A204.1 (cell line): ENCODE measurements at regions not wholly inside any gene's neighbourhood (a gene's known extent, or its start where the extent isn't known, plus 50 kb on each side); places are given as distances from the start of the nearest gene placed in this dataset.
"Not testable (repeated sequence)": the region's sequence is repeated elsewhere in the genome, so short reads cannot be mapped to it uniquely, and the experiment has no call there.

Experiments used
- FAIRE-seq: peaks from 2 replicates; lab custom pipeline; 2012; peaks lifted over from hg19 to GRCh38; lab: Jason Lieb, UNC

- no peak for FAIRE-seq
Measured at GRCh38 chr14:55899531-55899930, 218.7 kb upstream of the PELI2 start.

- FAIRE-seq: no peak
Measured at GRCh38 chr14:55900749-55901148, 217.5 kb upstream of the PELI2 start.

- FAIRE-seq: no peak
Measured at GRCh38 chr14:55901291-55901690, 216.9 kb upstream of the PELI2 start.

GRCh38 chr14:55902241-55902640, 216.0 kb upstream of the PELI2 start:
- no peak for FAIRE-seq

GRCh38 chr14:55904086-55904485, 214.1 kb upstream of the PELI2 start:
- FAIRE-seq: no peak

- FAIRE-seq: no peak
Measured at GRCh38 chr14:55908106-55908505, 210.1 kb upstream of the PELI2 start.

- FAIRE-seq: no peak
Measured at GRCh38 chr14:55909879-55910278, 208.3 kb upstream of the PELI2 start.

GRCh38 chr14:55910601-55911243, 207.5 kb upstream of the PELI2 start:
- FAIRE-seq: no peak

- no peak for FAIRE-seq
Measured at GRCh38 chr14:55911776-55912175, 206.4 kb upstream of the PELI2 start.

GRCh38 chr14:55912344-55912743, 205.9 kb upstream of the PELI2 start:
- FAIRE-seq: no peak

GRCh38 chr14:55913324-55914025, 204.7 kb upstream of the PELI2 start:
- FAIRE-seq: no peak

- FAIRE-seq: no peak
Measured at GRCh38 chr14:55914771-55915170, 203.4 kb upstream of the PELI2 start.

- FAIRE-seq: no peak
Measured at GRCh38 chr14:55915456-55915855, 202.8 kb upstream of the PELI2 start.

- FAIRE-seq: not testable (repeated sequence)
Measured at GRCh38 chr14:55919800-55920199, 198.4 kb upstream of the PELI2 start.

- no peak for FAIRE-seq
Measured at GRCh38 chr14:55921511-55921910, 196.7 kb upstream of the PELI2 start.

GRCh38 chr14:55926007-55926406, 192.2 kb upstream of the PELI2 start:
- no peak for FAIRE-seq

- FAIRE-seq: no peak
Measured at GRCh38 chr14:55927028-55927427, 191.2 kb upstream of the PELI2 start.

- FAIRE-seq: no peak
Measured at GRCh38 chr14:55928276-55928675, 189.9 kb upstream of the PELI2 start.

- no peak for FAIRE-seq
Measured at GRCh38 chr14:55929136-55929535, 189.1 kb upstream of the PELI2 start.

- no peak for FAIRE-seq
Measured at GRCh38 chr14:55930016-55930784, 188.0 kb upstream of the PELI2 start.

- FAIRE-seq: no peak
Measured at GRCh38 chr14:55936691-55937090, 181.5 kb upstream of the PELI2 start.

- FAIRE-seq: no peak
Measured at GRCh38 chr14:55938249-55938791, 179.9 kb upstream of the PELI2 start.

- FAIRE-seq: no peak
Measured at GRCh38 chr14:55942076-55942654, 176.0 kb upstream of the PELI2 start.
